Testis (tissue), 2 donors: ENCODE measurements at regions not wholly inside any gene's neighbourhood (a gene's known extent, or its start where the extent isn't known, plus 50 kb on each side); places are given as distances from the start of the nearest gene placed in this dataset.
A peak's percentile ranks its signal among the peaks of the same experiment; 100 is the strongest.

Experiments
- DNase-seq: peaks from one replicate; pipeline ENCODE4 v3.0.0-alpha.2; 2019
- H3K27ac ChIP-seq, 2 donors: fragments of 200-600 bp; sonication (generic); one replicate each; pipeline ENCODE4 v1.5.1; 2019
- H3K27me3 ChIP-seq: fragments of 200-600 bp; sonication (generic); one replicate; pipeline ENCODE4 v1.5.1; 2019
- H3K36me3 ChIP-seq: fragments of 200-600 bp; sonication (generic); one replicate; pipeline ENCODE4 v1.5.1; 2017; ENCODE audit warnings: low read depth; ENCODE audit errors: missing control alignments
- H3K4me1 ChIP-seq: fragments of 200-600 bp; sonication (generic); one replicate; pipeline ENCODE4 v1.5.1; 2019
- H3K4me3 ChIP-seq, 2 donors: fragments of 200-600 bp; sonication (generic); one replicate each; pipeline ENCODE4 v1.5.1; 2017 to 2019
- H3K9me3 ChIP-seq: fragments of 200-600 bp; sonication (generic); one replicate; pipeline ENCODE4 v1.5.1; 2017
- CTCF ChIP-seq, 3 experiments: fragments of 450-650 bp in 2 of 3; fragments of 200-600 bp in 1 of 3; sonication (generic) in 1 of 3; IDR thresholded peaks; one replicate each; pipeline ENCODE4 v1.5.1; 2016 to 2019; ENCODE audit warnings: antibody characterized with exemption in 3 of 3, mild to moderate bottlenecking in 2 of 3, moderate library complexity in 1 of 3
- POLR2A ChIP-seq: fragments of 450-650 bp; IDR thresholded peaks from one replicate; pipeline ENCODE4 v1.6.1; 2017; ENCODE audit warnings: antibody characterized with exemption, mild to moderate bottlenecking, moderate library complexity
- WGBS, 2 donors: methylation state at CpG; one replicate each; pipeline ENCODE4 v1.1.5; 2018; 5-methylcytosine and 5-hydroxymethylcytosine counted together
- intact Hi-C: fragments of 100-400 bp; cut with DNase I; formaldehyde crosslinking; loops from one replicate; pipeline ENCODE4 v1.15.1; 2023; ENCODE audit warnings: low total_unique reads

GRCh38 chr7:88485821-88486220 is 179.1 kb upstream of the STEAP4 start:
- TF ChIP-seq POLR2A (no peak), CTCF (IDR thresholded peaks at IDR 0.05) (no peak)
- no peak for DNase-seq
- H3K27me3 ChIP-seq = no peaks in the 10 kb centered on the region
- H3K4me1 ChIP-seq = no peaks in the 10 kb centered on the region
- WGBS, 2 donors = 63 to 73% methylated on average over 2 of the region's 2 CpGs
- H3K4me3 ChIP-seq = no peak overlapping the region
- no peaks in the 10 kb centered on the region for H3K36me3 ChIP-seq
- no peak overlapping the region for H3K27ac ChIP-seq
- no peaks in the 10 kb centered on the region for H3K9me3 ChIP-seq
- intact Hi-C loops = no loop called here

GRCh38 chr7:88484551-88484950 is 177.9 kb upstream of the STEAP4 start:
- no peaks in the 10 kb centered on the region for H3K4me1 ChIP-seq
- no peaks in the 10 kb centered on the region for H3K27me3 ChIP-seq
- TF ChIP-seq POLR2A (no peak), CTCF (IDR thresholded peaks at IDR 0.05) (no peak)
- H3K4me3 ChIP-seq = no peak overlapping the region
- no peak for DNase-seq
- H3K36me3 ChIP-seq = no peaks in the 10 kb centered on the region
- WGBS, 2 donors = 75 to 82% methylated on average over 3 of the region's 3 CpGs
- no peaks in the 10 kb centered on the region for H3K9me3 ChIP-seq
- H3K27ac ChIP-seq = no peak overlapping the region
- intact Hi-C loops = no loop called here

- DNase-seq = peak; percentile 27
- H3K4me3 ChIP-seq = no peak overlapping the region
- TF ChIP-seq CTCF (IDR thresholded peaks at IDR 0.05) (no peak), POLR2A (no peak)
- H3K36me3 ChIP-seq = no peaks in the 10 kb centered on the region
- no peaks in the 10 kb centered on the region for H3K9me3 ChIP-seq
- no peak overlapping the region for H3K27ac ChIP-seq
- no peaks in the 10 kb centered on the region for H3K27me3 ChIP-seq
- intact Hi-C loops = no loop called here
- no peaks in the 10 kb centered on the region for H3K4me1 ChIP-seq
Measured at GRCh38 chr7:88480896-88481295, 174.2 kb upstream of the STEAP4 start.

- intact Hi-C loops = no loop called here
- H3K36me3 ChIP-seq = no peaks in the 10 kb centered on the region
Measured at GRCh38 chr7:88480271-88480670, 173.6 kb upstream of the STEAP4 start.

More at GRCh38 chr7:88480271-88480670, 173.6 kb upstream of the STEAP4 start:
- Histone ChIP-seq H3K9me3 (no peaks in the 10 kb centered on the region), H3K4me3 (no peak overlapping the region), H3K27ac (no peak overlapping the region), H3K27me3 (no peaks in the 10 kb centered on the region), H3K4me1 (no peaks in the 10 kb centered on the region)
- DNase-seq = no peak
- WGBS, 2 donors = 47 to 70% methylated on average over 4 of the region's 4 CpGs
- TF ChIP-seq POLR2A = no peak
- no peak for TF ChIP-seq CTCF (IDR thresholded peaks at IDR 0.05)
